GM12873 (cell line): ENCODE measurements at regions not wholly inside any gene's neighbourhood (a gene's known extent, or its start where the extent isn't known, plus 50 kb on each side); places are given as distances from the start of the nearest gene placed in this dataset.

Experiments used
- CTCF ChIP-seq: IDR thresholded peaks from 2 replicates; pipeline ENCODE4 v1.5.1; 2012; ENCODE audit warnings: low read depth, mild to moderate bottlenecking, moderate library complexity, low read length, control low read depth; ENCODE audit not compliant: insufficient read depth; ENCODE audit errors: missing control alignments

- no peak for TF ChIP-seq CTCF
Measured at GRCh38 chr1:101109791-101110190, 84.2 kb upstream of the DPH5 start.

GRCh38 chr1:101108111-101108500 lies 82.5 kb upstream of the DPH5 start:
- no peak for TF ChIP-seq CTCF

- no peak for TF ChIP-seq CTCF
Measured at GRCh38 chr1:101107496-101108110, 82.0 kb upstream of the DPH5 start.

- TF ChIP-seq CTCF, result no peak
Measured at GRCh38 chr1:101105877-101106276, 80.3 kb upstream of the DPH5 start.

- TF ChIP-seq CTCF, result no peak
Measured at GRCh38 chr1:101102426-101103156, 77.0 kb upstream of the DPH5 start.

GRCh38 chr1:101101360-101101759 lies 75.8 kb upstream of the DPH5 start:
- TF ChIP-seq CTCF, result no peak

GRCh38 chr1:101100674-101101073 lies 75.1 kb upstream of the DPH5 start:
- no peak for TF ChIP-seq CTCF
